Sigmoid colon (tissue), 6 donors: ENCODE measurements at regions not wholly inside any gene's neighbourhood (a gene's known extent, or its start where the extent isn't known, plus 50 kb on each side); places are given as distances from the start of the nearest gene placed in this dataset.

Experiments used
- DNase-seq: peaks from one replicate; pipeline ENCODE4 v3.0.0-alpha.2; 2019
- H3K27ac ChIP-seq, 4 donors: fragments of 200-600 bp; sonication (generic); one replicate each; pipeline ENCODE4 v1.5.1; 2016 to 2019; ENCODE audit warnings: mild to moderate bottlenecking in 1 of 4
- H3K27me3 ChIP-seq, 3 donors: fragments of 200-600 bp; sonication (generic); one replicate each; pipeline ENCODE4 v1.5.1; 2019; ENCODE audit warnings: mild to moderate bottlenecking in 1 of 3
- H3K36me3 ChIP-seq, 4 donors: fragments of 200-600 bp; sonication (generic); one replicate each; pipeline ENCODE4 v1.5.1; 2016 to 2019
- H3K4me1 ChIP-seq, 4 donors: fragments of 200-600 bp; sonication (generic); one replicate each; pipeline ENCODE4 v1.5.1; 2017 to 2019
- H3K4me3 ChIP-seq, 4 donors: fragments of 200-600 bp; sonication (generic); one replicate each; pipeline ENCODE4 v1.5.1; 2017 to 2019; ENCODE audit warnings: mild to moderate bottlenecking in 2 of 4, moderate library complexity in 1 of 4
- H3K9me3 ChIP-seq, 4 donors: fragments of 200-600 bp in 3 of 4; sonication (generic) in 3 of 4; one replicate each; pipeline versions ENCODE4 v1.5.1 to v1.6.1; 2013 to 2019
- CTCF ChIP-seq, 4 experiments: fragments of 450-650 bp in 3 of 4; fragments of 200-600 bp in 1 of 4; IDR thresholded peaks; one replicate each; pipeline ENCODE4 v1.5.1; 2016 to 2019; ENCODE audit warnings: antibody characterized with exemption in 4 of 4, mild to moderate bottlenecking in 3 of 4, moderate library complexity in 2 of 4
- EP300 ChIP-seq, 4 donors: sonication (generic); formaldehyde crosslinking; IDR thresholded peaks; one replicate each; pipeline ENCODE4 v1.6.1; 2017; ENCODE audit warnings: antibody characterized with exemption in 4 of 4
- POLR2A ChIP-seq, 2 donors: fragments of 450-650 bp; IDR thresholded peaks; one replicate each; pipeline ENCODE4 v1.6.1; 2016; ENCODE audit warnings: antibody characterized with exemption in 2 of 2, mild to moderate bottlenecking in 2 of 2, moderate library complexity in 2 of 2
- POLR2AphosphoS5 ChIP-seq, 4 donors: sonication (generic); formaldehyde crosslinking; IDR thresholded peaks; one replicate each; pipeline ENCODE4 v1.6.1; 2017; ENCODE audit warnings: antibody characterized with exemption in 4 of 4
- WGBS, 2 donors: extraction: QIAGEN DNeasy Blood & Tissue Kit; methylation state at CpG; one replicate each; pipeline ENCODE4 v1.1.7; 2013; 5-methylcytosine and 5-hydroxymethylcytosine counted together
- intact Hi-C: fragments of 100-400 bp; cut with DNase I; formaldehyde crosslinking; loops from one replicate; pipeline ENCODE4 v1.15.1; 2023
- donor health status: healthy with polysubstance abuse.
- donor health status: healthy.

- intact Hi-C loops: no loop called here
- Histone ChIP-seq H3K4me1 (no peaks in the 10 kb centered on the region), H3K4me3 (no peak overlapping the region), H3K9me3 (no peaks in the 10 kb centered on the region), H3K27ac (no peak overlapping the region), H3K36me3 (no peaks in the 10 kb centered on the region), H3K27me3 (no peaks in the 10 kb centered on the region)
- TF ChIP-seq POLR2AphosphoS5 (IDR thresholded peaks at IDR 0.05): no peak
- TF ChIP-seq EP300 (IDR thresholded peaks at IDR 0.05): no peak
- no peak for TF ChIP-seq POLR2A (IDR thresholded peaks at IDR 0.05)
- DNase-seq: no peak
- 13 to 65% methylated on average over 2 of the region's 2 CpGs for WGBS, 2 donors
Measured at GRCh38 chr5:156239800-156240199, 87.2 kb upstream of the SGCD start.

GRCh38 chr5:156240414-156240813, 86.5 kb upstream of the SGCD start:
- Histone ChIP-seq H3K4me3 (no peak overlapping the region), H3K36me3 (no peaks in the 10 kb centered on the region), H3K27ac (no peak overlapping the region), H3K27me3 (no peaks in the 10 kb centered on the region), H3K9me3 (no peaks in the 10 kb centered on the region), H3K4me1 (no peaks in the 10 kb centered on the region)
- no peak for DNase-seq
- WGBS, 2 donors: 45 to 67% methylated on average over 3 of the region's 3 CpGs
- intact Hi-C loops: no loop called here
- TF ChIP-seq POLR2AphosphoS5 (IDR thresholded peaks at IDR 0.05): no peak
- no peak for TF ChIP-seq POLR2A (IDR thresholded peaks at IDR 0.05)
- no peak for TF ChIP-seq EP300 (IDR thresholded peaks at IDR 0.05)
- no peak for TF ChIP-seq CTCF (IDR thresholded peaks at IDR 0.05)

GRCh38 chr5:156241266-156241665, 85.7 kb upstream of the SGCD start:
- TF ChIP-seq POLR2AphosphoS5 (IDR thresholded peaks at IDR 0.05) (no peak), CTCF (IDR thresholded peaks at IDR 0.05) (no peak)
- Histone ChIP-seq H3K4me3 (no peak overlapping the region), H3K27me3 (no peaks in the 10 kb centered on the region), H3K36me3 (no peaks in the 10 kb centered on the region), H3K9me3 (no peaks in the 10 kb centered on the region), H3K27ac (no peak overlapping the region), H3K4me1 (no peaks in the 10 kb centered on the region)
- no peak for DNase-seq
- intact Hi-C loops: no loop called here

- TF ChIP-seq POLR2AphosphoS5 (IDR thresholded peaks at IDR 0.05) (no peak), EP300 (IDR thresholded peaks at IDR 0.05) (no peak), POLR2A (IDR thresholded peaks at IDR 0.05) (no peak), CTCF (IDR thresholded peaks at IDR 0.05) (no peak)
- DNase-seq: no peak
- no peaks in the 10 kb centered on the region for H3K27me3 ChIP-seq
- H3K9me3 ChIP-seq: no peaks in the 10 kb centered on the region
- intact Hi-C loops: no loop called here
- WGBS, 2 donors: 89 to 91% methylated on average over 1 of the region's 1 CpG
- no peak overlapping the region for H3K4me3 ChIP-seq
- H3K27ac ChIP-seq: no peak overlapping the region
- H3K36me3 ChIP-seq: no peaks in the 10 kb centered on the region
- no peaks in the 10 kb centered on the region for H3K4me1 ChIP-seq
Measured at GRCh38 chr5:156245895-156246294, 81.1 kb upstream of the SGCD start.

GRCh38 chr5:156251076-156251475, 75.9 kb upstream of the SGCD start:
- 41 to 49% methylated on average over 1 of the region's 1 CpG for WGBS, 2 donors
- DNase-seq: no peak
- TF ChIP-seq EP300 (IDR thresholded peaks at IDR 0.05) (no peak), CTCF (IDR thresholded peaks at IDR 0.05) (no peak), POLR2A (IDR thresholded peaks at IDR 0.05) (no peak), POLR2AphosphoS5 (IDR thresholded peaks at IDR 0.05) (no peak)

More at GRCh38 chr5:156251076-156251475, 75.9 kb upstream of the SGCD start:
- Histone ChIP-seq H3K36me3 (no peaks in the 10 kb centered on the region), H3K9me3 (no peaks in the 10 kb centered on the region), H3K27ac (no peak overlapping the region), H3K4me1 (no peaks in the 10 kb centered on the region), H3K27me3 (no peaks in the 10 kb centered on the region), H3K4me3 (no peak overlapping the region)
- intact Hi-C loops: no loop called here
